ENCODE measurements at regions not wholly inside any gene's neighbourhood (a gene's known extent, or its start where the extent isn't known, plus 50 kb on each side); places are given as distances from the start of the nearest gene placed in this dataset.

DNA sequence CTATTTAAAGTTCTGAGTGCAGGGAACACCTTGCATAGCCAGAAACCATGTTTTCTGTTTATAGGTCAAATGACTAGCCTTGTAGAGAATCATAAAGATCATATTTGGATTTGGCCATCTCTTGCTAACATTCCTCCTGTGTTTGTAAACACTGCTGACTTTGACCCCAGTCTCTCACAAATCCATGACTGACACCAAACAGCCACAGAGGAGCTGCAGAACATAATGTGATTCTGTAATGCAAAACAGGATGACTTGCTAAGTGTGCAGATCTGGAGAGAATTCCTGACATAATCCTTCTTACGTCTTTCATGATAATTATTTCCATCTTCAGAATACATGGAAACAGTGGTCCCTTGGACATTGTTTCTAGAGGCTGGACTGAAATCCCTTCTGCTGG lies 211.8 kb downstream of the BMP4 start:
- no peaks in the 10 kb centered on the region for H3K4me1 ChIP-seq
- TF ChIP-seq, protein P1, sequence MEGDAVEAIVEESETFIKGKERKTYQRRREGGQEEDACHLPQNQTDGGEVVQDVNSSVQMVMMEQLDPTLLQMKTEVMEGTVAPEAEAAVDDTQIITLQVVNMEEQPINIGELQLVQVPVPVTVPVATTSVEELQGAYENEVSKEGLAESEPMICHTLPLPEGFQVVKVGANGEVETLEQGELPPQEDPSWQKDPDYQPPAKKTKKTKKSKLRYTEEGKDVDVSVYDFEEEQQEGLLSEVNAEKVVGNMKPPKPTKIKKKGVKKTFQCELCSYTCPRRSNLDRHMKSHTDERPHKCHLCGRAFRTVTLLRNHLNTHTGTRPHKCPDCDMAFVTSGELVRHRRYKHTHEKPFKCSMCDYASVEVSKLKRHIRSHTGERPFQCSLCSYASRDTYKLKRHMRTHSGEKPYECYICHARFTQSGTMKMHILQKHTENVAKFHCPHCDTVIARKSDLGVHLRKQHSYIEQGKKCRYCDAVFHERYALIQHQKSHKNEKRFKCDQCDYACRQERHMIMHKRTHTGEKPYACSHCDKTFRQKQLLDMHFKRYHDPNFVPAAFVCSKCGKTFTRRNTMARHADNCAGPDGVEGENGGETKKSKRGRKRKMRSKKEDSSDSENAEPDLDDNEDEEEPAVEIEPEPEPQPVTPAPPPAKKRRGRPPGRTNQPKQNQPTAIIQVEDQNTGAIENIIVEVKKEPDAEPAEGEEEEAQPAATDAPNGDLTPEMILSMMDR (IDR thresholded peaks at IDR 0.05): no peak
- TF ChIP-seq POLR2A (IDR thresholded peaks at IDR 0.05): no peak
- H3K4me3 ChIP-seq: no peak overlapping the region
- no peak overlapping the region for H3K27ac ChIP-seq
- H3K36me3 ChIP-seq: no peaks in the 10 kb centered on the region
- DNase-seq: no peak
- H3K9me3 ChIP-seq: no peaks in the 10 kb centered on the region
- H3K27me3 ChIP-seq: no peaks in the 10 kb centered on the region

GRCh38 chr14:53743371-53743770 lies 213.3 kb downstream of the BMP4 start:
- Histone ChIP-seq H3K27me3 (no peaks in the 10 kb centered on the region), H3K36me3 (no peaks in the 10 kb centered on the region), H3K4me3 (no peak overlapping the region), H3K9me3 (no peaks in the 10 kb centered on the region), H3K4me1 (no peaks in the 10 kb centered on the region), H3K27ac (no peak overlapping the region)
- no peak for DNase-seq
- TF ChIP-seq, protein P1 (IDR thresholded peaks at IDR 0.05): no peak
- no peak for TF ChIP-seq POLR2A (IDR thresholded peaks at IDR 0.05)

- TF ChIP-seq POLR2A (IDR thresholded peaks at IDR 0.05): no peak
- TF ChIP-seq, protein P1 (IDR thresholded peaks at IDR 0.05): no peak
- Histone ChIP-seq H3K27me3 (no peaks in the 10 kb centered on the region), H3K4me3 (no peak overlapping the region), H3K4me1 (no peaks in the 10 kb centered on the region), H3K9me3 (no peaks in the 10 kb centered on the region), H3K27ac (no peak overlapping the region), H3K36me3 (no peaks in the 10 kb centered on the region)
- no peak for DNase-seq
These were observed 214.4 kb downstream of the BMP4 start for GRCh38 chr14:53742233-53742620.

DNA sequence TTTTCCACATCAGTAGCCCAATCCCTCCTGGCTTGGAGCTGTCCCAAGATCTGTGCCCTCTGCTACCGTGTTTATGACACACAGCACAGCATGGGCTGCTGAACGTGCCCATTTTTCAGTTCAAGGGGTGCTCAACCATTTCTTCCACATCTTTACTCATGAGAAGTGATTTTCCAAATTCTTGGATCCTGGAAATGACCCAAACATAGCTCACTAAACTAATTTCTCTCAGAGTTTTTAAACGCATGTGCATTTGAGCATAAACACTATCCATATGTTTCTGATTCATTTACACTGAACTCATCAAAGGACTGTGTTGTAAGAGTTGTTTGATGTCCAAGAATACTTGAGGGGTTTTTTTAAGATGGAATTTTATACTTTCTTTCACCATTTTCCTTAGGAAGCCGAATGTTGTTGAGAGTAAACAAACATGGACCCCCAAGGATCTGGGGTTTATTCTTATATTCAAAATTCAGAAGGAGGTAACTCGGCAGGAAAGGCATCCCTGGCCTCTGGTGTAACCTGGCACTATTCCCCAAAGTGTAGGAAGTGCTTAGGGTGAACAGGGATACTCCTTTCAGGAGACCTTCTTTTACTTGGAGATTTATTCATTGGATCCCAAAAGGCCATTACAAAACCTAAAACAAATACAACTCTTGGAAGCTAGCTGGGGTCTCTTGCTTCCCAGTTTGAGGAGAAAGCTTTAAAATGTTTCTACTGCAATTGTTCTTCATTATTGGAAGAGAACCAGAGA lies 215.0 kb downstream of the BMP4 start:
- Histone ChIP-seq H3K27me3 (no peaks in the 10 kb centered on the region), H3K36me3 (no peaks in the 10 kb centered on the region), H3K4me1 (no peaks in the 10 kb centered on the region), H3K4me3 (no peak overlapping the region), H3K27ac (no peak overlapping the region), H3K9me3 (no peaks in the 10 kb centered on the region)
- TF ChIP-seq POLR2A (IDR thresholded peaks at IDR 0.05): no peak
- TF ChIP-seq, protein P1 (IDR thresholded peaks at IDR 0.05): no peak
- DNase-seq: no peak

DNA sequence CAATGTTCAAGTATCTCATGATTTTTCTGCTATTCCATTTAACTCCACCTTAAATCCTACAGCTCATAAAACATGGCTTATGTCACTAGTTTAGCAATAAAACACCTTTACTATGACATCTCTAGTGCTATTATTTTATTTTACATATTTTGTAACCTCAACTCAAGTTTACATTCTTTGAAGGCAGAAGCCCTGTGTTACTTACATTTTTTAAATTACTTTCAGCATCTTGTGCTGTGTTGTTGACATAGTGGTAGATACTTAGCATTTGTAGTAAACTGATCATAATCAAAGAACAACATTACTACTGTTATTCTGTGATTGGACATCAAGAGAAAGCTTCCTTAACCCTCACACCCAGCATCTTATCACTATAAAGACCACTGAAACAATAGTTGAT lies 216.1 kb downstream of the BMP4 start:
- Histone ChIP-seq H3K4me3 (no peak overlapping the region), H3K4me1 (no peaks in the 10 kb centered on the region), H3K9me3 (no peaks in the 10 kb centered on the region), H3K36me3 (no peaks in the 10 kb centered on the region), H3K27me3 (no peaks in the 10 kb centered on the region), H3K27ac (no peak overlapping the region)
- TF ChIP-seq, protein P1 (IDR thresholded peaks at IDR 0.05): no peak
- no peak for TF ChIP-seq POLR2A (IDR thresholded peaks at IDR 0.05)
- no peak for DNase-seq
